Chondrocyte (in vitro differentiated cells): ENCODE measurements at regions not wholly inside any gene's neighbourhood (a gene's known extent, or its start where the extent isn't known, plus 50 kb on each side); places are given as distances from the start of the nearest gene placed in this dataset.
"Not testable (repeated sequence)": the region's sequence is repeated elsewhere in the genome, so short reads cannot be mapped to it uniquely, and the experiment has no call there.

Source experiments
- DNase-seq: peaks from one replicate; pipeline ENCODE4 v3.0.0; 2021; ENCODE audit warnings: mixed read lengths, low spot score
- H3K27ac Mint-ChIP-seq: one replicate; pipeline ENCODE4 v1.8.0; 2021; ENCODE audit warnings: mild to moderate bottlenecking, moderate library complexity, mixed read lengths; ENCODE audit not compliant: unreplicated experiment
- H3K27me3 Mint-ChIP-seq: 2 replicates; pipeline ENCODE4 v1.8.0; 2021; ENCODE audit warnings: low read depth, mixed read lengths
- H3K36me3 Mint-ChIP-seq: 2 replicates; pipeline ENCODE4 v1.8.0; 2021; ENCODE audit warnings: low read depth, mixed read lengths
- H3K4me1 Mint-ChIP-seq: 2 replicates; pipeline ENCODE4 v1.8.0; 2021; ENCODE audit warnings: low read depth, mild to moderate bottlenecking, mixed read lengths
- H3K4me3 Mint-ChIP-seq: one replicate; pipeline ENCODE4 v1.8.0; 2021; ENCODE audit warnings: mild to moderate bottlenecking, moderate library complexity, mixed read lengths; ENCODE audit not compliant: unreplicated experiment
- H3K9me3 Mint-ChIP-seq: 2 replicates; pipeline ENCODE4 v1.8.0; 2021; ENCODE audit warnings: low read depth, mixed read lengths
- CTCF ChIP-seq: fragments of 200-600 bp; sonication (generic); IDR thresholded peaks from 2 replicates; pipeline ENCODE4 v1.5.0; 2021; ENCODE audit warnings: antibody characterized with exemption, mild to moderate bottlenecking, moderate library complexity

GRCh38 chr5:99156688-99157087 is 227.9 kb upstream of the CHD1 start:
- no peaks in the 10 kb centered on the region for H3K4me1 Mint-ChIP-seq
- DNase-seq: no peak
- no peaks in the 10 kb centered on the region for H3K36me3 Mint-ChIP-seq
- no peak overlapping the region for H3K27ac Mint-ChIP-seq
- TF ChIP-seq CTCF: no peak
- H3K4me3 Mint-ChIP-seq: no peak overlapping the region
- no peaks in the 10 kb centered on the region for H3K9me3 Mint-ChIP-seq
- H3K27me3 Mint-ChIP-seq: peaks cover 20% of the 10 kb centered on the region

GRCh38 chr5:99143283-99143795 is 214.5 kb upstream of the CHD1 start:
- H3K4me1 Mint-ChIP-seq, H3K27ac Mint-ChIP-seq, H3K36me3 Mint-ChIP-seq, H3K4me3 Mint-ChIP-seq, H3K27me3 Mint-ChIP-seq, DNase-seq: not testable (repeated sequence)
- peaks cover 25% of the 10 kb centered on the region for H3K9me3 Mint-ChIP-seq

GRCh38 chr5:99141534-99142128 is 212.8 kb upstream of the CHD1 start:
- peaks cover 4% of the 10 kb centered on the region for H3K27me3 Mint-ChIP-seq
- H3K36me3 Mint-ChIP-seq: peaks cover 4% of the 10 kb centered on the region
- DNase-seq: no peak
- peaks cover 20% of the 10 kb centered on the region for H3K9me3 Mint-ChIP-seq
- no peaks in the 10 kb centered on the region for H3K4me1 Mint-ChIP-seq
- no peak overlapping the region for H3K4me3 Mint-ChIP-seq
- no peak overlapping the region for H3K27ac Mint-ChIP-seq
- no peak for TF ChIP-seq CTCF

GRCh38 chr5:99138911-99139310 is 210.1 kb upstream of the CHD1 start:
- TF ChIP-seq CTCF: no peak
- no peak for DNase-seq
- Mint-ChIP-seq H3K27ac (no peak overlapping the region), H3K36me3 (peaks cover 4% of the 10 kb centered on the region), H3K4me1 (no peaks in the 10 kb centered on the region), H3K9me3 (peaks cover 11% of the 10 kb centered on the region), H3K27me3 (peaks cover 6% of the 10 kb centered on the region), H3K4me3 (no peak overlapping the region)

- no peak for TF ChIP-seq CTCF
- H3K4me1 Mint-ChIP-seq: no peaks in the 10 kb centered on the region
- H3K27me3 Mint-ChIP-seq: peaks cover 10% of the 10 kb centered on the region
- no peak overlapping the region for H3K27ac Mint-ChIP-seq
- no peak overlapping the region for H3K4me3 Mint-ChIP-seq
- H3K36me3 Mint-ChIP-seq: no peaks in the 10 kb centered on the region
- H3K9me3 Mint-ChIP-seq: no peaks in the 10 kb centered on the region
- DNase-seq: no peak
Measured at GRCh38 chr5:99133921-99134320, 205.1 kb upstream of the CHD1 start.
